ENCODE measurements at regions not wholly inside any gene's neighbourhood (a gene's known extent, or its start where the extent isn't known, plus 50 kb on each side); places are given as distances from the start of the nearest gene placed in this dataset.
A peak's percentile ranks its signal among the peaks of the same experiment; 100 is the strongest.

DNA sequence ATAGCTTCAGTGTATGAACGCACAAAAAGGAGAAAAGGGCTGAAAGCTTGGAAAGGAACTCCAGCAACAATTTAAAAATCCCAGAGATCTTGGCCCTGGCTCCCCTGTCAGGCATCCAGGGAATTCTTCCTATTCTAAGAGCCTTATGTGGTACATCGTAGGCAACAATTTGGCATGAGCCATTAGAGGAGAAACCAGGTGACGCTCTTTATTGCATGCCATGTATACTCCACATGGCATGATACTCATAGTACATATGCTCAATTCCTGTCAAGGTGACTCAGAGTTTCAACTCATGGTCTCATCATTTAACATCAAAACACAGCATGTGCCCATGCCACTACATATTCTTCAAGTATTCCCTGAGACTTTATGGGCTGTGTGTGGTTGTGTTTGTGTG, 191.3 kb downstream of the OR13H1 start:
- TF ChIP-seq, protein P1, sequence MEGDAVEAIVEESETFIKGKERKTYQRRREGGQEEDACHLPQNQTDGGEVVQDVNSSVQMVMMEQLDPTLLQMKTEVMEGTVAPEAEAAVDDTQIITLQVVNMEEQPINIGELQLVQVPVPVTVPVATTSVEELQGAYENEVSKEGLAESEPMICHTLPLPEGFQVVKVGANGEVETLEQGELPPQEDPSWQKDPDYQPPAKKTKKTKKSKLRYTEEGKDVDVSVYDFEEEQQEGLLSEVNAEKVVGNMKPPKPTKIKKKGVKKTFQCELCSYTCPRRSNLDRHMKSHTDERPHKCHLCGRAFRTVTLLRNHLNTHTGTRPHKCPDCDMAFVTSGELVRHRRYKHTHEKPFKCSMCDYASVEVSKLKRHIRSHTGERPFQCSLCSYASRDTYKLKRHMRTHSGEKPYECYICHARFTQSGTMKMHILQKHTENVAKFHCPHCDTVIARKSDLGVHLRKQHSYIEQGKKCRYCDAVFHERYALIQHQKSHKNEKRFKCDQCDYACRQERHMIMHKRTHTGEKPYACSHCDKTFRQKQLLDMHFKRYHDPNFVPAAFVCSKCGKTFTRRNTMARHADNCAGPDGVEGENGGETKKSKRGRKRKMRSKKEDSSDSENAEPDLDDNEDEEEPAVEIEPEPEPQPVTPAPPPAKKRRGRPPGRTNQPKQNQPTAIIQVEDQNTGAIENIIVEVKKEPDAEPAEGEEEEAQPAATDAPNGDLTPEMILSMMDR (IDR thresholded peaks at IDR 0.05; ENCODE audit: borderline replicate concordance) = no peak
- Histone ChIP-seq H3K36me3 (no peaks in the 10 kb centered on the region), H3K9me3 (replicated peaks) (peaks cover 12% of the 10 kb centered on the region), H3K4me3 (no peak overlapping the region), H3K27ac (replicated peaks) (no peak overlapping the region), H3K4me1 (no peaks in the 10 kb centered on the region), H3K27me3 (ENCODE audit: low read depth) (no peaks in the 10 kb centered on the region)
- intact Hi-C loops (cut with micrococcal nuclease) = no loop called here
- DNase-seq = no peak

DNA sequence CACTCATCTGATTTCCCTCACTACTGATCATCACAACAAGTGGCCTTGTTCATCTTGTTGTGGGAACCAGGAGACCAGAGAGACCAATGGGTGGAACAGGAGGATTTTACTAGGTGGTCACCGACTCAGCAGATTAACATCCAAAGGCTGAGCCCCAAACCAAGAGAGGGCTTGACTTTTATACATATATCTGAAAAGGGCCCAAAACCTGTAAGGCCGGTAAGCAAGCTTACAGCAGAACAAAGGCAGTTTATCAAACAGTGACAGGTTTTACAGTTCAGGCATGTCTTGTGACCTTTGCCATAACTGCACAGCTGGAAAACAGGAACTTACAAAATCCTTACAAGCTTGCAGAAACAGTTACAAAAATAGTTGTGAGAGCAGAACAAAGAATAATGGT, 195.9 kb downstream of the OR13H1 start:
- Histone ChIP-seq H3K36me3 (no peaks in the 10 kb centered on the region), H3K4me3 (no peak overlapping the region), H3K27ac (replicated peaks) (no peak overlapping the region), H3K4me1 (no peaks in the 10 kb centered on the region), H3K27me3 (ENCODE audit: low read depth) (no peaks in the 10 kb centered on the region), H3K9me3 (replicated peaks) (peaks cover 23% of the 10 kb centered on the region)
- no peak for DNase-seq
- intact Hi-C loops (cut with micrococcal nuclease) = no loop called here
- TF ChIP-seq, protein P1 (IDR thresholded peaks at IDR 0.05; ENCODE audit: borderline replicate concordance) = no peak

DNA sequence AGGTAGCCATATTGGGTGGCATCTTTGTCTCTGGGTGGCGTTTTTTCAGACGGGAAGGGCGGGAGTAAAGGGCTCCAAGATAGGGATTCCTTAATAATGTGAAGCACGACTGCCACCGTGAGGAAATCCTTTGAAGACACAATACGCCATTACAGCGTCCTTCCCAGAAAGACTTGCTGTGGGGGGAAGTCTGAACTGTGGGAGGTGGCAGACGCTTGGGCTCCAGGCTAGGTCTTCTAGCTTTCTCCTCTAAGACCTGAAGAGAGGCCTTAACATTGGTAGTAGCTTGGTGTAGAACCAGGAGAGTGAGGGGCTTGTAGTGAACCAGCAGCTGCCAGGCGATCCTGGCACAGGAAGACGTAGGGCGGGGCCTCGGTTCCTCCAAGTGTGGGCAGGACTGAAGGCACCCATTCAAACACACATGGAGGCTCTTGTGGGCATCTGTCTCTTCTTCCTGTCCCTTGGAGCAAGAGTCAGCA, 197.3 kb downstream of the OR13H1 start:
- H3K4me1 ChIP-seq = no peaks in the 10 kb centered on the region
- intact Hi-C loops (cut with micrococcal nuclease) = no loop called here
- no peak for DNase-seq
- H3K27me3 ChIP-seq (ENCODE audit: low read depth) = no peaks in the 10 kb centered on the region
- TF ChIP-seq, protein P1 (IDR thresholded peaks at IDR 0.05; ENCODE audit: borderline replicate concordance) = no peak
- H3K4me3 ChIP-seq = no peak overlapping the region
- no peaks in the 10 kb centered on the region for H3K36me3 ChIP-seq
- H3K9me3 ChIP-seq (replicated peaks) = peaks cover 23% of the 10 kb centered on the region
- H3K27ac ChIP-seq (replicated peaks) = no peak overlapping the region

DNA sequence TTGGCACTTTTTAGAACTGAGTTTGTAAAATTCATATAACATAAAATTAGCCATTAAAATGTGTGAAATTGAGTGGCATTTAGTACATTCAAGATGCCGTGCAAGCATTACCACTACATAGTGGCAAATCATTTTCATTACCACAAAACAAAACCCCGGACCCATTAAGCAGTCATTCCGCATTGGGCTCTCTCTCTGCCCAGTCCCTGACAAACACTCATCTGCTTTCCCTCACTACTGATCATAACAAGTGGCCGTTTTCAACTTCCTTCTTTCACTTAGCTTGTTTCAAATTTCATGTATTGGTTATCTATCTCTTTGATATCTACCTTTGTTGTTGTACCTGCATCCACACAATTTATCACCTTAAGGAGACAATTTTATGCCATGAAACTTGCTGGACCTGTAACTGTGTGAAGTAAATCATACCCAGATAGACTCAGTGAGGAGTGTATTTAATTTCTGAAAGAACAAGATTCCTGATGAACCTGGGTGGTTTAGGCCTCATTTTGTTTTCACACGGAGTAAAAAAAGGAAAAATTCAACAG, 202.1 kb downstream of the OR13H1 start:
- Histone ChIP-seq H3K4me3 (no peak overlapping the region), H3K27me3 (ENCODE audit: low read depth) (no peaks in the 10 kb centered on the region), H3K9me3 (replicated peaks) (peaks cover 2% of the 10 kb centered on the region), H3K4me1 (no peaks in the 10 kb centered on the region), H3K27ac (replicated peaks) (no peak overlapping the region), H3K36me3 (no peaks in the 10 kb centered on the region)
- TF ChIP-seq, protein P1 (IDR thresholded peaks at IDR 0.05; ENCODE audit: borderline replicate concordance) = no peak
- intact Hi-C loops (cut with micrococcal nuclease) = no loop called here
- no peak for DNase-seq

DNA sequence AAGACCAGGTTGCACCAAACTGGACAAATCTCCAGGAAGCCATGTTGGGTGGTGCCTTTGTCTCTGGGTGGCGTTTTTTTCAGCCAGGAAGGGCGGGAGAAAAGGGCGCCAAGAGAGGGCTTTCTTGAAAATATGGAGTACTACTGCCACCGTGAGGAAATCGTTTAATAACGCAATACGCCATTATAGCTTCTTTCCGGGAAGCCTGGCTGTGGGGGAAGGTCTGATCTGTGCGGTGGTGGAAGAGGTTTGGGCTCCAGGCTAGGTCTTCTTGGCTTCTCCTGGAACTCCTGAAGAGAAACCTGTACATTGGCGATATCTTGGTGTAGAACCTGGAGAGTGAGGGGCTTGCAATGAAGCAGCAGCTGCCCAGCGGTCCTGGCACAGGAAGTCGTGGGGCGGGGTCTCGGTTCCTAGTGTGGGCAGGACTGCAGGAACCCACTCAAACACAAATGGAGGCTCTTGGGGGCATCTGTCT, 202.7 kb downstream of the OR13H1 start:
- Histone ChIP-seq H3K27ac (replicated peaks) (peak overlapping the region; percentile 48), H3K36me3 (no peaks in the 10 kb centered on the region), H3K4me3 (peak overlapping the region; percentile 34), H3K9me3 (replicated peaks) (no peaks in the 10 kb centered on the region), H3K4me1 (no peaks in the 10 kb centered on the region), H3K27me3 (ENCODE audit: low read depth) (no peaks in the 10 kb centered on the region)
- no peak for DNase-seq
- intact Hi-C loops (cut with micrococcal nuclease) = no loop called here
- TF ChIP-seq, protein P1 (IDR thresholded peaks at IDR 0.05; ENCODE audit: borderline replicate concordance) = no peak
